ENCODE measurements at regions not wholly inside any gene's neighbourhood (a gene's known extent, or its start where the extent isn't known, plus 50 kb on each side); places are given as distances from the start of the nearest gene placed in this dataset.

DNA sequence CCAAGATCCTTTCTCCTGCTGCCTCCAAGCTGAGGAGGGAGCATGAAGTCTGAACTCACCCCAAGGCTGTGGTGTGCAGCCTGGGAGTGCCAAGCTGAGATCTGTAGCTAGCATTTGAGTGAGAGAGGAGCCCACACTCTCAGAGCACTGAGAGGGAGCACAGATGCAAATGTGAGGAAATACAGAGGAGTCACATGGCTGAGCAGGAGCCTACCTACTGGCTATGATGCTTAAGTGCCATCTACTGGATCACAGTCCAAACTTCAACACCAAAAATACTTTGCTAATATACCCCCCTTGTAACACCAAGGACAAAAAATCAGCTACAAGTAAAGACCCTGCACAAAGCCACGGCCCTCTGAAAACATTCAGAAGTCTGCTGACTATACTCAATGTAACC is 94.4 kb upstream of the IMPG1 start:
- Histone ChIP-seq H3K56ac (ENCODE audit: insufficient read length, low read depth, low read length) (no peak overlapping the region), H3K4ac (ENCODE audit: low read depth, low read length) (no peak overlapping the region), H4K91ac (ENCODE audit: insufficient read length, low read depth, low read length) (no peak overlapping the region), H4K5ac (ENCODE audit: insufficient read length, low read depth, low read length) (no peak overlapping the region), H4K8ac (replicated peaks; ENCODE audit: insufficient read length, low read depth, low read length) (no peak overlapping the region), H3K79me1 (ENCODE audit: insufficient read depth, low read depth, low read length, poor library complexity, severe bottlenecking) (no peaks in the 10 kb centered on the region), H2AFZ (ENCODE audit: low read length) (no peak overlapping the region), H3K14ac (ENCODE audit: insufficient read depth, low read length) (no peak overlapping the region), H2BK12ac (ENCODE audit: insufficient read length, low read depth, low read length) (no peak overlapping the region), H3K4me1 (ENCODE audit: insufficient read depth, low read length) (no peaks in the 10 kb centered on the region), H4K20me1 (ENCODE audit: control insufficient read depth, insufficient read depth, insufficient read length) (no peaks in the 10 kb centered on the region), H3T11ph (ENCODE audit: low read length) (no peak overlapping the region), H2AK5ac (ENCODE audit: insufficient read length, low read length) (no peak overlapping the region), H3K23ac (ENCODE audit: insufficient read length, low read depth, low read length) (no peak overlapping the region), H3K27me3 (ENCODE audit: insufficient read depth, low read length) (no peaks in the 10 kb centered on the region; the same call in 1 of the 2 replicates), H2BK120ac (ENCODE audit: low read depth, low read length, poor library complexity, severe bottlenecking) (no peak overlapping the region), H3K27ac (ENCODE audit: insufficient read length, low read depth, low read length) (no peak overlapping the region), H2BK15ac (ENCODE audit: low read depth, low read length) (no peak overlapping the region), H3K79me2 (ENCODE audit: insufficient read depth, low read length) (no peaks in the 10 kb centered on the region), H2BK20ac (ENCODE audit: low read depth, low read length, poor library complexity, severe bottlenecking) (no peak overlapping the region), H3K18ac (ENCODE audit: insufficient read length, low read depth, low read length) (no peak overlapping the region), H3K9me3 (ENCODE audit: control insufficient read depth, low read depth, low read length) (no peaks in the 10 kb centered on the region), H3K23me2 (ENCODE audit: insufficient read length, low read depth, low read length, poor library complexity, severe bottlenecking) (no peaks in the 10 kb centered on the region), H2BK5ac (ENCODE audit: insufficient read length, low read length) (no peak overlapping the region), H3K9ac (ENCODE audit: extremely low read depth, insufficient read length, low read length) (no peak overlapping the region), H3K4me2 (ENCODE audit: insufficient read depth, insufficient read length, low read length) (no peak overlapping the region)
- H3K36me3 Mint-ChIP-seq (ENCODE audit: insufficient read depth in 1 of 3, low read depth in 3 of 3) = peaks cover 0 to 2% (median 0%) of the 10 kb centered on the region in 3 experiments; a peak in 1 of 7 replicates
- no peak overlapping the region for H3K4me3 Mint-ChIP-seq
- no peak for DNase-seq
- no peak overlapping the region for H3K27ac Mint-ChIP-seq
- WGBS (ENCODE audit: extremely low coverage, insufficient read length, low lambda C conversion rate) = no CpG with 5 or more reads among the region's 1 CpG
- TF ChIP-seq, protein P1, sequence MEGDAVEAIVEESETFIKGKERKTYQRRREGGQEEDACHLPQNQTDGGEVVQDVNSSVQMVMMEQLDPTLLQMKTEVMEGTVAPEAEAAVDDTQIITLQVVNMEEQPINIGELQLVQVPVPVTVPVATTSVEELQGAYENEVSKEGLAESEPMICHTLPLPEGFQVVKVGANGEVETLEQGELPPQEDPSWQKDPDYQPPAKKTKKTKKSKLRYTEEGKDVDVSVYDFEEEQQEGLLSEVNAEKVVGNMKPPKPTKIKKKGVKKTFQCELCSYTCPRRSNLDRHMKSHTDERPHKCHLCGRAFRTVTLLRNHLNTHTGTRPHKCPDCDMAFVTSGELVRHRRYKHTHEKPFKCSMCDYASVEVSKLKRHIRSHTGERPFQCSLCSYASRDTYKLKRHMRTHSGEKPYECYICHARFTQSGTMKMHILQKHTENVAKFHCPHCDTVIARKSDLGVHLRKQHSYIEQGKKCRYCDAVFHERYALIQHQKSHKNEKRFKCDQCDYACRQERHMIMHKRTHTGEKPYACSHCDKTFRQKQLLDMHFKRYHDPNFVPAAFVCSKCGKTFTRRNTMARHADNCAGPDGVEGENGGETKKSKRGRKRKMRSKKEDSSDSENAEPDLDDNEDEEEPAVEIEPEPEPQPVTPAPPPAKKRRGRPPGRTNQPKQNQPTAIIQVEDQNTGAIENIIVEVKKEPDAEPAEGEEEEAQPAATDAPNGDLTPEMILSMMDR (conservative IDR thresholded peaks at IDR 0.05) = no peak; the same call in 1 of the 3 replicates
- peaks cover 1% of the 10 kb centered on the region; the same call in 1 of the 2 replicates for H3K27me3 Mint-ChIP-seq (ENCODE audit: low read depth)
- no peaks in the 10 kb centered on the region for H3K4me1 Mint-ChIP-seq
- H3K9me3 Mint-ChIP-seq = peaks cover 9 to 11% of the 10 kb centered on the region in 2 experiments; a peak in 3 of 5 replicates

Measured in H9 (cell line).